ENCODE measurements at regions not wholly inside any gene's neighbourhood (a gene's known extent, or its start where the extent isn't known, plus 50 kb on each side); places are given as distances from the start of the nearest gene placed in this dataset.

- DNase-seq (no peak), ATAC-seq (no peak)
- intact Hi-C loops (cut with DNase I): no loop called here
- no peaks in the 10 kb centered on the region for H3K27me3 ChIP-seq
- no peaks in the 10 kb centered on the region for H3K9me3 ChIP-seq
- TF ChIP-seq CTCF (IDR thresholded peaks at IDR 0.05): no peak
- H3K27ac ChIP-seq: no peak overlapping the region
- H3K4me1 ChIP-seq: no peaks in the 10 kb centered on the region
- no peaks in the 10 kb centered on the region for H3K36me3 ChIP-seq
- no peak overlapping the region for H3K4me3 ChIP-seq
Observed at GRCh38 chr2:5549771-5550170, 142.4 kb upstream of the SOX11 start.

DNA sequence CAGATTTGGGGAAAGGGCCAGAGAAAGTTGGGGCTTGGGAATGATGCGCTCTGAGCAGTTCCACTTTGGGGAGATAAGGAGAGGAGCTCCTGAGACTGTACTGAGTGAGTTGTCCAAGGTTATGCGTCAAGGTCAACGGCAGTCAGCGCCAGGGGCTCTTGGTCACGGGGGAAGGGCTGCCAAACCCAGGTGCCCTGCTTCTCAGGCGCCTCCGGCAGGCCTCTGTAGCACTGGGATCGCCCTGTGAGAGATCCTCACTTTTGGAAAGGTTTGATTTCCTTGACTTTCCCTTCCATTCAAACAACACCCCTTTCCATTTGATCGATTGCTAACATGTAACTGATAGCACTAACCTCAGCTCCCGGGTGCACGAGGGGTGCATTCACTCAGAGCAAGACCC lies 136.5 kb upstream of the SOX11 start:
- no peaks in the 10 kb centered on the region for H3K27me3 ChIP-seq
- TF ChIP-seq CTCF (IDR thresholded peaks at IDR 0.05): no peak
- intact Hi-C loops (cut with DNase I): no loop called here
- ATAC-seq: no peak
- H3K36me3 ChIP-seq: no peaks in the 10 kb centered on the region
- no peaks in the 10 kb centered on the region for H3K9me3 ChIP-seq
- no peak overlapping the region for H3K4me3 ChIP-seq
- no peak overlapping the region for H3K27ac ChIP-seq
- no peak for DNase-seq
- H3K4me1 ChIP-seq: no peaks in the 10 kb centered on the region

DNA sequence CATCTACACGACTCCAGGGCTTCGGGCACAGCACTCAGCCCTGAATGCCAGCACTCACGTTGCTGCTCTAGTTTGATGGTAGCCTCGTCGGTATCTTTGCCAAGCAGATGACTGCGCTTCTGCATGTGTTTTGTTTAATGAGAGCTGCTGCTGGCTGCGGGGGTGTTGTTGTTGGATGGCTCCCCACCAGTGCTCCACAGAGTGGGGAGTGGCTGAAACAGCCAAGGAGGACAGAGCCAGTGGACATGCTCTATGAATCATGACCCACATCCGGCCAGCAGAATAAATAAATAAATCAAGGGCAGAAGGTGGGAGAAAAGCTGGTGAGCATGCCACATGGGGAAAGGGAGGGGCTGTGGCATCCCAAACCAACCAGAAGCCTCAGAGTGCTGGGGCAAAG lies 131.2 kb upstream of the SOX11 start:
- intact Hi-C loops (cut with DNase I): no loop called here
- no peaks in the 10 kb centered on the region for H3K9me3 ChIP-seq
- H3K27ac ChIP-seq: no peak overlapping the region
- H3K36me3 ChIP-seq: no peaks in the 10 kb centered on the region
- ATAC-seq: no peak
- no peaks in the 10 kb centered on the region for H3K4me1 ChIP-seq
- no peaks in the 10 kb centered on the region for H3K27me3 ChIP-seq
- no peak overlapping the region for H3K4me3 ChIP-seq
- DNase-seq: no peak
- no peak for TF ChIP-seq CTCF (IDR thresholded peaks at IDR 0.05)

DNA sequence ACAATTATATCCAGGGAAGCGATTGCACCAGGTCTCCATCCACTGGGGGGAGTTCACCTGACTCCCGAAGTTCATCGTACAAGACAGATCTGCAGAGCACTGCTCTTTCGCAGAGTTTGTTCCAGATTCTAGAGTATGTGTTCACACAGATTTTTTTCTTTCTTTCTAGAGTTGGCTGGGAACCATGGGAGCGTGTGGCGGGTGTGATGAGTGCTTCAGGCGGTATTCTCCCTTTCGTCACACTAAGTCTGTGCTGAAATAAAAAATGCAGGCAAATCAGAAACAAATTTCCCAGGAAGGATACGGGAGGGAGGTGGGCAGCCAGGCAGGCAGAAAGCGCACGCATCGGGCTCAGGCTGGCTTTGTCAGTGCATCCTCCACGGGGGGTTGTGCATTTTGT lies 129.8 kb upstream of the SOX11 start:
- TF ChIP-seq CTCF (IDR thresholded peaks at IDR 0.05): no peak
- Histone ChIP-seq H3K27me3 (no peaks in the 10 kb centered on the region), H3K4me3 (no peak overlapping the region), H3K4me1 (no peaks in the 10 kb centered on the region), H3K27ac (no peak overlapping the region), H3K9me3 (no peaks in the 10 kb centered on the region), H3K36me3 (no peaks in the 10 kb centered on the region)
- ATAC-seq (no peak), DNase-seq (no peak)
- intact Hi-C loops (cut with DNase I): no loop called here

GRCh38 chr2:5562865-5563264 lies 129.3 kb upstream of the SOX11 start:
- no peak for TF ChIP-seq CTCF (IDR thresholded peaks at IDR 0.05)
- Histone ChIP-seq H3K4me3 (no peak overlapping the region), H3K9me3 (no peaks in the 10 kb centered on the region), H3K27ac (no peak overlapping the region), H3K36me3 (no peaks in the 10 kb centered on the region), H3K27me3 (no peaks in the 10 kb centered on the region), H3K4me1 (no peaks in the 10 kb centered on the region)
- DNase-seq (no peak), ATAC-seq (peak; percentile 16)
- intact Hi-C loops (cut with DNase I): no loop called here

DNA sequence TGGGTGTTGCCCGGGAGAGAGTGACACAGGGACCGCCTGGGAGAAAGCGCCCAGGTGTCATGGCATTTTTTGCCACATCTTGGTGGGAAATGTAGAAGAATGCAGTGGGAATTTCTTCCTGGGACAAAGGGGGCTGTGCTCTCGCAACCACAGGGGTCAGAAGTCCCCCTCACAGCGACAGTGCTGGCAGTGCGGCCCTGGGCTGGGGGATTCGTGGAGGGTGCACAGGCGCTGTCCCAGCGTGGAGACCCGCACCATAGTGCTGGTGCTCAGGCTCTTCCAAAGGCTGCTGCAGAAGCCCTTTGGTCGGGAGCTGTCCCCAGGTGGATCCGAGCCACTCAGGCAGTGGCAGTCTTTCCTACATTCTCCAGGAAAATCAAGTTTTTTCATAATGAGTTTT lies 128.8 kb upstream of the SOX11 start:
- intact Hi-C loops (cut with DNase I): no loop called here
- no peaks in the 10 kb centered on the region for H3K9me3 ChIP-seq
- no peak overlapping the region for H3K27ac ChIP-seq
- DNase-seq (no peak), ATAC-seq (no peak)
- H3K4me1 ChIP-seq: no peaks in the 10 kb centered on the region
- no peaks in the 10 kb centered on the region for H3K27me3 ChIP-seq
- TF ChIP-seq CTCF (IDR thresholded peaks at IDR 0.05): no peak
- H3K4me3 ChIP-seq: no peak overlapping the region
- no peaks in the 10 kb centered on the region for H3K36me3 ChIP-seq

All from upper lobe of right lung (tissue), 1 donor.